IMR-90 (cell line): ENCODE measurements at regions not wholly inside any gene's neighbourhood (a gene's known extent, or its start where the extent isn't known, plus 50 kb on each side); places are given as distances from the start of the nearest gene placed in this dataset.

Source experiments
- ATAC-seq: fragments of 200-7000 bp; cut with Tn5 transposase; 2 replicates; pipeline ENCODE4 v1.9.1; 2020; ENCODE audit warnings: low read depth, mild to moderate bottlenecking, moderate library complexity
- BruUV-seq: library from RNA; stranded (reverse); fragments of 400-500 nt; replicated peaks from 2 replicates; lab custom pipeline; 2021; lab: Mats Ljungman, UMichigan
- CTCF ChIA-PET: fragments of 300-600 bp; formaldehyde crosslinking; extraction: SDS; loops from one replicate; lab custom pipeline; 2021; ENCODE audit warnings: antibody characterized with exemption; lab: Yijun Ruan, JAX
- POLR2A ChIA-PET: fragments of 300-600 bp; sonication (Branson Sonifier 250); formaldehyde crosslinking; loops from one replicate; lab custom pipeline; 2022; ENCODE audit warnings: antibody characterized with exemption; ENCODE audit not compliant: unreplicated experiment; lab: Charles Lee
- DNase-seq: peaks from one replicate; pipeline ENCODE4 v3.0.0; 2013
- H2AFZ ChIP-seq: replicated peaks from 2 replicates; pipeline ENCODE3; 2013; ENCODE audit warnings: low read length, mild to moderate bottlenecking; ENCODE audit not compliant: poor library complexity
- H2AK5ac ChIP-seq: 2 replicates; pipeline ENCODE4 v1.6.1; 2013; ENCODE audit warnings: low read depth, low read length, inconsistent platforms
- H2AK9ac ChIP-seq: replicated peaks from 2 replicates; pipeline ENCODE3; 2013; ENCODE audit warnings: mild to moderate bottlenecking, low read depth, low read length, moderate library complexity; ENCODE audit not compliant: poor library complexity
- H2BK120ac ChIP-seq: 2 replicates; pipeline ENCODE4 v1.6.1; 2013; ENCODE audit warnings: low read depth, low read length, inconsistent platforms
- H2BK15ac ChIP-seq: 3 replicates; pipeline ENCODE4 v1.6.1; 2013; ENCODE audit warnings: low read depth, low read length, inconsistent platforms
- H2BK20ac ChIP-seq: 2 replicates; pipeline ENCODE4 v1.6.1; 2013; ENCODE audit warnings: low read depth, mild to moderate bottlenecking, inconsistent platforms, low read length, moderate library complexity
- H2BK5ac ChIP-seq: 2 replicates; pipeline ENCODE4 v1.6.1; 2013; ENCODE audit warnings: mild to moderate bottlenecking, low read depth, low read length, inconsistent platforms; ENCODE audit not compliant: poor library complexity, severe bottlenecking
- H3K14ac ChIP-seq: replicated peaks from 2 replicates; pipeline ENCODE4 v1.6.1; 2013; ENCODE audit warnings: low read depth, low read length, inconsistent platforms
- H3K18ac ChIP-seq: 2 replicates; pipeline ENCODE4 v1.6.1; 2013; ENCODE audit warnings: low read depth, low read length, control low read depth
- H3K23ac ChIP-seq: 2 replicates; pipeline ENCODE4 v1.6.1; 2013; ENCODE audit warnings: low read depth, low read length, inconsistent platforms
- H3K27ac ChIP-seq: 2 replicates; pipeline ENCODE4 v1.5.1; 2013; ENCODE audit warnings: mild to moderate bottlenecking, control low read depth, low read length; ENCODE audit not compliant: insufficient read depth
- H3K27me3 ChIP-seq: 2 replicates; pipeline ENCODE4 v1.6.1; 2013; ENCODE audit warnings: low read length; ENCODE audit not compliant: control insufficient read depth, insufficient read depth
- H3K36me3 ChIP-seq: 2 replicates; pipeline ENCODE4 v1.6.1; 2013; ENCODE audit warnings: low read length, mixed read lengths; ENCODE audit not compliant: control insufficient read depth, insufficient read depth
- H3K4ac ChIP-seq: 2 replicates; pipeline ENCODE4 v1.6.1; 2013; ENCODE audit warnings: low read depth, low read length, inconsistent platforms
- H3K4me1 ChIP-seq: 2 replicates; pipeline ENCODE4 v1.6.1; 2013; ENCODE audit warnings: low read length, mixed read lengths; ENCODE audit not compliant: control insufficient read depth, insufficient read depth
- H3K4me2 ChIP-seq: 2 replicates; pipeline ENCODE4 v1.6.1; 2013; ENCODE audit warnings: low read depth, mild to moderate bottlenecking, control low read depth, low read length, moderate library complexity
- H3K4me3 ChIP-seq: 2 replicates; pipeline ENCODE4 v1.5.1; 2013; ENCODE audit warnings: low read depth, mild to moderate bottlenecking, control low read depth, low read length, moderate library complexity; ENCODE audit not compliant: insufficient read depth
- H3K56ac ChIP-seq: 2 replicates; pipeline ENCODE4 v1.6.1; 2013; ENCODE audit warnings: low read length, inconsistent platforms; ENCODE audit not compliant: insufficient read depth; ENCODE audit errors: extremely low read depth
- H3K79me1 ChIP-seq, 2 experiments: 2 replicates each; pipeline ENCODE4 v1.6.1; 2013; ENCODE audit warnings: low read length in 2 of 2, inconsistent platforms in 1 of 2, low read depth in 1 of 2
- H3K9ac ChIP-seq: 2 replicates; pipeline ENCODE4 v1.6.1; 2013; ENCODE audit warnings: low read depth, low read length, control low read depth
- H3K9me1 ChIP-seq: 2 replicates; pipeline ENCODE4 v1.6.1; 2013; ENCODE audit warnings: low read length, inconsistent platforms; ENCODE audit not compliant: insufficient read depth
- H3K9me3 ChIP-seq: 2 replicates; pipeline ENCODE4 v1.6.1; 2013; ENCODE audit warnings: low read length; ENCODE audit not compliant: control insufficient read depth, insufficient read depth
- H4K20me1 ChIP-seq: 2 replicates; pipeline ENCODE4 v1.6.1; 2013; ENCODE audit warnings: low read length, inconsistent platforms; ENCODE audit not compliant: insufficient read depth
- H4K5ac ChIP-seq: 2 replicates; pipeline ENCODE4 v1.6.1; 2013; ENCODE audit warnings: mild to moderate bottlenecking, low read depth, low read length, control low read depth
- H4K8ac ChIP-seq, 2 experiments: 2 replicates each; pipeline ENCODE4 v1.6.1; 2013; ENCODE audit warnings: low read depth in 2 of 2, low read length in 2 of 2, control low read depth in 1 of 2, inconsistent platforms in 1 of 2
- H4K91ac ChIP-seq: 2 replicates; pipeline ENCODE4 v1.6.1; 2013; ENCODE audit warnings: low read depth, low read length, inconsistent platforms; ENCODE audit not compliant: insufficient read depth
- FOS ChIP-seq: fragments of 150-350 bp; IDR thresholded peaks from 2 replicates; pipeline ENCODE4 v1.6.1; 2016; ENCODE audit warnings: low read depth, low read length
- MAZ ChIP-seq: IDR thresholded peaks from 2 replicates; pipeline ENCODE4 v1.6.1; 2012; ENCODE audit warnings: low read depth, mild to moderate bottlenecking, low read length, improper control_type of control experiment, moderate library complexity, borderline replicate concordance
- NFE2L2 ChIP-seq: fragments of 150-350 bp; IDR thresholded peaks from 2 replicates; pipeline ENCODE4 v1.6.1; 2016; ENCODE audit warnings: low read depth, mild to moderate bottlenecking, low read length
- POLR2A ChIP-seq: IDR thresholded peaks from 2 replicates; pipeline ENCODE4 v1.6.1; 2012; ENCODE audit warnings: mild to moderate bottlenecking, low read depth, low read length
- RCOR1 ChIP-seq: IDR thresholded peaks from 2 replicates; pipeline ENCODE4 v1.6.1; 2012; ENCODE audit warnings: mild to moderate bottlenecking, low read length, improper control_type of control experiment; ENCODE audit not compliant: insufficient replicate concordance
- WGBS, 2 experiments: methylation state at CpG; one replicate each; pipeline versions ENCODE4 v1.1.5 to v1.1.7; 2013; ENCODE audit warnings: missing lambda C conversion rate in 2 of 2; ENCODE audit not compliant: insufficient read length in 1 of 2; ENCODE audit errors: extremely low coverage in 2 of 2; 5-methylcytosine and 5-hydroxymethylcytosine counted together
- dilution Hi-C: fragments of 300-500 bp; cut with HindIII; formaldehyde crosslinking; loops from one replicate; pipeline ENCODE4 v1.14.3; 2018; ENCODE audit warnings: low sequenced_read_pairs; ENCODE audit not compliant: unreplicated experiment
- in situ Hi-C: fragments of 300-500 bp; cut with MboI; formaldehyde crosslinking; loops from 3 replicates; pipeline ENCODE4 v1.14.3; 2019; ENCODE audit warnings: low sequenced_read_pairs, inconsistent platforms, mixed read lengths
- intact Hi-C: fragments of 100-400 bp; cut with micrococcal nuclease; formaldehyde crosslinking; loops from 2 replicates; pipeline ENCODE4 v1.10.0; 2022
- TF ChIP-seq, protein P1 (sequence below): conservative IDR thresholded peaks from 2 replicates; pipeline ENCODE4 v1.5.1; 2012; ENCODE audit warnings: mild to moderate bottlenecking, low read depth, low read length, improper control_type of control experiment
- TF ChIP-seq, protein P2 (sequence below): fragments of 150-350 bp; IDR thresholded peaks from 2 replicates; pipeline ENCODE4 v1.6.1; 2016; ENCODE audit warnings: low read depth, mild to moderate bottlenecking, low read length, moderate library complexity, borderline replicate concordance

DNA sequence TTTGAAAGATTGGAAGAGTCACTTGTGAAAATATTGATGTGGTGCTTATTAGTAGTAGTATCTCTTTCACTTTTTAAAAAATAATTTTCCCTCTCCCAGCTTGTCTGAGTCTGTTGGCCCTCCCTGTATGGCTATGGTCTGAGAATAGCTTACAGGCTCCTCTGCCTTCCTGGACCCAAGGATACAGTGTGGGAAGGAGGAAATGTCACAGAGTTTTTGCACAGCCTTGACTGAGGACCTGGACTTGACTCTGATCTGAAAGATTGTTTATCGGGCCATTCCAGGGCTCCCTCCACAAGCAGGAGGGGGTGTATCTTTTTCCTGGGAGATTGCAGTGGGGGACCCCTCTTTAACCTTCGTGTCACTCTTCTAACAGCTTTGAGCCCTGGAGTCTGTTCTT lies 59.7 kb downstream of the TLNRD1 start:
- no peak overlapping the region for H3K9ac ChIP-seq
- POLR2A ChIA-PET: no interaction called here
- no peak overlapping the region for H3K4ac ChIP-seq
- H3K18ac ChIP-seq: no peak overlapping the region
- H3K4me2 ChIP-seq: no peak overlapping the region
- 60% methylated on average over 1 of the region's 2 CpGs; no CpG with 5 or more reads in 1 of the 2 experiments for WGBS, 2 experiments
- no peak overlapping the region for H2BK15ac ChIP-seq
- in situ Hi-C loops (no loop called here), intact Hi-C loops (no loop called here), dilution Hi-C loops (no loop called here)
- H3K36me3 ChIP-seq: no peaks in the 10 kb centered on the region
- peaks cover 4% of the 10 kb centered on the region for H3K27me3 ChIP-seq
- H4K8ac ChIP-seq: no peak overlapping the region
- H3K79me1 ChIP-seq: no peaks in the 10 kb centered on the region
- no peak overlapping the region for H3K14ac ChIP-seq
- no peak overlapping the region for H3K4me3 ChIP-seq
- H3K9me3 ChIP-seq: peaks cover 2% of the 10 kb centered on the region; the same call in 1 of the 2 replicates
- H3K4me1 ChIP-seq: no peaks in the 10 kb centered on the region
- no peak overlapping the region for H2AK5ac ChIP-seq
- H3K23ac ChIP-seq: no peak overlapping the region
- no peaks in the 10 kb centered on the region for H4K20me1 ChIP-seq
- no peak overlapping the region for H3K27ac ChIP-seq
- no peak for DNase-seq
- H2AK9ac ChIP-seq: no peak overlapping the region
- no peak overlapping the region for H2BK120ac ChIP-seq
- no peak overlapping the region for H4K5ac ChIP-seq
- no peak overlapping the region for H2BK20ac ChIP-seq
- H2AFZ ChIP-seq: no peak overlapping the region
- TF ChIP-seq POLR2A: no peak
- no peak for TF ChIP-seq MAZ
- TF ChIP-seq NFE2L2: no peak
- TF ChIP-seq, protein P1, sequence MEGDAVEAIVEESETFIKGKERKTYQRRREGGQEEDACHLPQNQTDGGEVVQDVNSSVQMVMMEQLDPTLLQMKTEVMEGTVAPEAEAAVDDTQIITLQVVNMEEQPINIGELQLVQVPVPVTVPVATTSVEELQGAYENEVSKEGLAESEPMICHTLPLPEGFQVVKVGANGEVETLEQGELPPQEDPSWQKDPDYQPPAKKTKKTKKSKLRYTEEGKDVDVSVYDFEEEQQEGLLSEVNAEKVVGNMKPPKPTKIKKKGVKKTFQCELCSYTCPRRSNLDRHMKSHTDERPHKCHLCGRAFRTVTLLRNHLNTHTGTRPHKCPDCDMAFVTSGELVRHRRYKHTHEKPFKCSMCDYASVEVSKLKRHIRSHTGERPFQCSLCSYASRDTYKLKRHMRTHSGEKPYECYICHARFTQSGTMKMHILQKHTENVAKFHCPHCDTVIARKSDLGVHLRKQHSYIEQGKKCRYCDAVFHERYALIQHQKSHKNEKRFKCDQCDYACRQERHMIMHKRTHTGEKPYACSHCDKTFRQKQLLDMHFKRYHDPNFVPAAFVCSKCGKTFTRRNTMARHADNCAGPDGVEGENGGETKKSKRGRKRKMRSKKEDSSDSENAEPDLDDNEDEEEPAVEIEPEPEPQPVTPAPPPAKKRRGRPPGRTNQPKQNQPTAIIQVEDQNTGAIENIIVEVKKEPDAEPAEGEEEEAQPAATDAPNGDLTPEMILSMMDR: no peak
- no peak for TF ChIP-seq RCOR1
- TF ChIP-seq, protein P2, sequence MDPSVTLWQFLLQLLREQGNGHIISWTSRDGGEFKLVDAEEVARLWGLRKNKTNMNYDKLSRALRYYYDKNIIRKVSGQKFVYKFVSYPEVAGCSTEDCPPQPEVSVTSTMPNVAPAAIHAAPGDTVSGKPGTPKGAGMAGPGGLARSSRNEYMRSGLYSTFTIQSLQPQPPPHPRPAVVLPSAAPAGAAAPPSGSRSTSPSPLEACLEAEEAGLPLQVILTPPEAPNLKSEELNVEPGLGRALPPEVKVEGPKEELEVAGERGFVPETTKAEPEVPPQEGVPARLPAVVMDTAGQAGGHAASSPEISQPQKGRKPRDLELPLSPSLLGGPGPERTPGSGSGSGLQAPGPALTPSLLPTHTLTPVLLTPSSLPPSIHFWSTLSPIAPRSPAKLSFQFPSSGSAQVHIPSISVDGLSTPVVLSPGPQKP: no peak
- no peak for TF ChIP-seq FOS
- no peak overlapping the region for H2BK5ac ChIP-seq
- H4K91ac ChIP-seq: no peak overlapping the region
- BruUV-seq: no TSS peak
- H3K56ac ChIP-seq: no peak overlapping the region
- CTCF ChIA-PET: interaction anchor here (0.8 kb wide), 1 partner anchor 21 kb away, joined by 3 read pairs; no protein-coding TSS in a partner anchor
- no peak for ATAC-seq
- H3K9me1 ChIP-seq: no peaks in the 10 kb centered on the region
